ENCODE measurements at regions not wholly inside any gene's neighbourhood (a gene's known extent, or its start where the extent isn't known, plus 50 kb on each side); places are given as distances from the start of the nearest gene placed in this dataset.

- intact Hi-C loops (cut with DNase I; ENCODE audit: low total_unique reads) = no loop called here
- Histone ChIP-seq H3K4me1 (no peaks in the 10 kb centered on the region), H3K36me3 (no peaks in the 10 kb centered on the region), H3K27me3 (peaks cover 0 to 22% of the 10 kb centered on the region in 2 donors), H3K9me3 (peaks cover 4 to 13% (median 8%) of the 10 kb centered on the region in 3 donors), H3K27ac (no peak overlapping the region), H3K4me3 (no peak overlapping the region)
- DNase-seq = no peak
- TF ChIP-seq CTCF (IDR thresholded peaks at IDR 0.05) = no peak
Observed at GRCh38 chr4:3849140-3849539, 83.0 kb downstream of the ADRA2C start.

GRCh38 chr4:3850128-3850527, 83.9 kb downstream of the ADRA2C start:
- no peak for DNase-seq
- Histone ChIP-seq H3K4me1 (no peaks in the 10 kb centered on the region), H3K9me3 (peaks cover 4 to 13% (median 8%) of the 10 kb centered on the region in 3 donors), H3K27ac (no peak overlapping the region), H3K4me3 (no peak overlapping the region), H3K36me3 (no peaks in the 10 kb centered on the region), H3K27me3 (peaks cover 0 to 30% of the 10 kb centered on the region in 2 donors)
- intact Hi-C loops (cut with DNase I; ENCODE audit: low total_unique reads) = no loop called here
- no peak for TF ChIP-seq CTCF (IDR thresholded peaks at IDR 0.05)

- no peak overlapping the region for H3K4me3 ChIP-seq
- no peaks in the 10 kb centered on the region for H3K36me3 ChIP-seq
- peaks cover 4 to 13% (median 8%) of the 10 kb centered on the region in 3 donors for H3K9me3 ChIP-seq
- no peak for TF ChIP-seq CTCF (IDR thresholded peaks at IDR 0.05)
- intact Hi-C loops (cut with DNase I; ENCODE audit: low total_unique reads) = no loop called here
- DNase-seq = no peak
- peaks cover 0 to 40% of the 10 kb centered on the region in 2 donors for H3K27me3 ChIP-seq
- no peaks in the 10 kb centered on the region for H3K4me1 ChIP-seq
- H3K27ac ChIP-seq = no peak overlapping the region
Observed at GRCh38 chr4:3851211-3851610, 85.0 kb downstream of the ADRA2C start.

- Histone ChIP-seq H3K4me1 (no peaks in the 10 kb centered on the region), H3K27ac (no peak overlapping the region), H3K9me3 (peaks cover 4 to 13% (median 8%) of the 10 kb centered on the region in 3 donors), H3K27me3 (peaks cover 0 to 47% of the 10 kb centered on the region in 2 donors), H3K36me3 (no peaks in the 10 kb centered on the region), H3K4me3 (no peak overlapping the region)
- no peak for DNase-seq
- intact Hi-C loops (cut with DNase I; ENCODE audit: low total_unique reads) = no loop called here
- TF ChIP-seq CTCF (IDR thresholded peaks at IDR 0.05) = no peak
Observed at GRCh38 chr4:3851881-3852280, 85.7 kb downstream of the ADRA2C start.

- no peak overlapping the region for H3K4me3 ChIP-seq
- H3K36me3 ChIP-seq = no peaks in the 10 kb centered on the region
- H3K27ac ChIP-seq = no peak overlapping the region
- intact Hi-C loops (cut with DNase I; ENCODE audit: low total_unique reads) = no loop called here
- no peak for TF ChIP-seq CTCF (IDR thresholded peaks at IDR 0.05)
- H3K4me1 ChIP-seq = no peaks in the 10 kb centered on the region
- DNase-seq = no peak
- H3K27me3 ChIP-seq = peaks cover 0 to 51% of the 10 kb centered on the region in 2 donors
- H3K9me3 ChIP-seq = peaks cover 4 to 13% (median 8%) of the 10 kb centered on the region in 3 donors
Observed at GRCh38 chr4:3852309-3852708, 86.1 kb downstream of the ADRA2C start.

- Histone ChIP-seq H3K4me3 (no peak overlapping the region), H3K27me3 (peaks cover 0 to 51% of the 10 kb centered on the region in 2 donors), H3K4me1 (no peaks in the 10 kb centered on the region), H3K9me3 (peaks cover 4 to 13% (median 8%) of the 10 kb centered on the region in 3 donors), H3K36me3 (no peaks in the 10 kb centered on the region), H3K27ac (no peak overlapping the region)
- intact Hi-C loops (cut with DNase I; ENCODE audit: low total_unique reads) = no loop called here
- no peak for DNase-seq
- TF ChIP-seq CTCF (IDR thresholded peaks at IDR 0.05) = no peak
Observed at GRCh38 chr4:3852711-3853110, 86.5 kb downstream of the ADRA2C start.

Measured in tibial artery (tissue), 4 donors.